Esophagus muscularis mucosa (tissue), 4 donors: ENCODE measurements at regions not wholly inside any gene's neighbourhood (a gene's known extent, or its start where the extent isn't known, plus 50 kb on each side); places are given as distances from the start of the nearest gene placed in this dataset.

ENCODE experiments used
- EP300 ChIP-seq: sonication (generic); formaldehyde crosslinking; IDR thresholded peaks from one replicate; pipeline ENCODE4 v1.6.1; 2017; ENCODE audit warnings: antibody characterized with exemption
- POLR2A ChIP-seq: fragments of 450-650 bp; IDR thresholded peaks from one replicate; pipeline ENCODE4 v1.6.1; 2017; ENCODE audit warnings: antibody characterized with exemption, moderate library complexity, mild to moderate bottlenecking, low read depth
- POLR2AphosphoS5 ChIP-seq, 2 donors: sonication (generic); formaldehyde crosslinking; IDR thresholded peaks; one replicate each; pipeline ENCODE4 v1.6.1; 2017; ENCODE audit warnings: antibody characterized with exemption in 2 of 2
- TF ChIP-seq, protein P1 (sequence below), 3 experiments: fragments of 200-600 bp in 2 of 3; fragments of 450-650 bp in 1 of 3; sonication (generic) in 2 of 3; IDR thresholded peaks; one replicate each; pipeline ENCODE4 v1.5.1; 2017 to 2019; ENCODE audit warnings: antibody characterized with exemption in 3 of 3, mild to moderate bottlenecking in 2 of 3, moderate library complexity in 1 of 3

DNA sequence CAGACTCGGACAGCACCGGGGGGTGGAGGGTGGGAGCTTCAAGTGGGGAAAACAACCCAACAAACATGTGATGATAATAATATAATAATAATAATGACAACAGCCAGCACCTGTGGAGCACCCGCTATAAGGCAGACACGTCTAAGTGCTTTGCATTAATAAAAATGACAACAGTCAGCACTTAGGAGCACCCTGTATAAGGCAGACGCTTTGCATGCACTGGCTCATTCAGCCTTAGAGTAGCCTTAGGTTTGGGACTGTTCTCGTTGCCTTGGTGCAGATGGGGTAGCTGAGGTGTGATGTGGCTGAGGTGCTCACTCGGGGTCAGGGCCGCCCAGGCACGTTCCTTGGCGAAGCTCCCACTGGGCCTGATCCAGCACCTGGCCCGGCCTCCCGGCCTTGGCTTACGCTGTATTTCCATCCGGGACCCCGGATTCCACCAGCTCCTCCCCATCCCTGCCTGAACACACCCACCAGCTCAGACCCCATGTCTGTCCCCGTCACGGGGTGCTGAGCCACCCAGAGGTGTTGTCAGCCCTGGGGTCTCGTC lies 144.0 kb upstream of the CIBAR2 start:
- TF ChIP-seq, protein P1, sequence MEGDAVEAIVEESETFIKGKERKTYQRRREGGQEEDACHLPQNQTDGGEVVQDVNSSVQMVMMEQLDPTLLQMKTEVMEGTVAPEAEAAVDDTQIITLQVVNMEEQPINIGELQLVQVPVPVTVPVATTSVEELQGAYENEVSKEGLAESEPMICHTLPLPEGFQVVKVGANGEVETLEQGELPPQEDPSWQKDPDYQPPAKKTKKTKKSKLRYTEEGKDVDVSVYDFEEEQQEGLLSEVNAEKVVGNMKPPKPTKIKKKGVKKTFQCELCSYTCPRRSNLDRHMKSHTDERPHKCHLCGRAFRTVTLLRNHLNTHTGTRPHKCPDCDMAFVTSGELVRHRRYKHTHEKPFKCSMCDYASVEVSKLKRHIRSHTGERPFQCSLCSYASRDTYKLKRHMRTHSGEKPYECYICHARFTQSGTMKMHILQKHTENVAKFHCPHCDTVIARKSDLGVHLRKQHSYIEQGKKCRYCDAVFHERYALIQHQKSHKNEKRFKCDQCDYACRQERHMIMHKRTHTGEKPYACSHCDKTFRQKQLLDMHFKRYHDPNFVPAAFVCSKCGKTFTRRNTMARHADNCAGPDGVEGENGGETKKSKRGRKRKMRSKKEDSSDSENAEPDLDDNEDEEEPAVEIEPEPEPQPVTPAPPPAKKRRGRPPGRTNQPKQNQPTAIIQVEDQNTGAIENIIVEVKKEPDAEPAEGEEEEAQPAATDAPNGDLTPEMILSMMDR (IDR thresholded peaks at IDR 0.05) = no peak
- TF ChIP-seq POLR2A (no peak), POLR2AphosphoS5 (IDR thresholded peaks at IDR 0.05) (no peak), EP300 (no peak)
